ENCODE measurements at regions not wholly inside any gene's neighbourhood (a gene's known extent, or its start where the extent isn't known, plus 50 kb on each side); places are given as distances from the start of the nearest gene placed in this dataset.

- no peak for TF ChIP-seq POLR2AphosphoS5 (IDR thresholded peaks at IDR 0.05; ENCODE audit: low read depth, low read length)
- TF ChIP-seq REST (IDR thresholded peaks at IDR 0.05; ENCODE audit: insufficient read depth in 1 of 2, low read depth in 2 of 2, low read length in 1 of 2) = no peak
- no peak for TF ChIP-seq CTCF (IDR thresholded peaks at IDR 0.05)
- no peak for TF ChIP-seq TCF7L2 (IDR thresholded peaks at IDR 0.05; ENCODE audit: low read depth, low read length)
These were observed 1259.0 kb upstream of the GOT2 start for GRCh38 chr16:59993101-59993500.

All from Panc1 (cell line).